ENCODE measurements at regions not wholly inside any gene's neighbourhood (a gene's known extent, or its start where the extent isn't known, plus 50 kb on each side); places are given as distances from the start of the nearest gene placed in this dataset.

GRCh38 chr2:66691031-66691965 lies 256.4 kb downstream of the MEIS1 start:
- no peak for FAIRE-seq
- no peak for DNase-seq (ENCODE audit: low spot score)

DNA sequence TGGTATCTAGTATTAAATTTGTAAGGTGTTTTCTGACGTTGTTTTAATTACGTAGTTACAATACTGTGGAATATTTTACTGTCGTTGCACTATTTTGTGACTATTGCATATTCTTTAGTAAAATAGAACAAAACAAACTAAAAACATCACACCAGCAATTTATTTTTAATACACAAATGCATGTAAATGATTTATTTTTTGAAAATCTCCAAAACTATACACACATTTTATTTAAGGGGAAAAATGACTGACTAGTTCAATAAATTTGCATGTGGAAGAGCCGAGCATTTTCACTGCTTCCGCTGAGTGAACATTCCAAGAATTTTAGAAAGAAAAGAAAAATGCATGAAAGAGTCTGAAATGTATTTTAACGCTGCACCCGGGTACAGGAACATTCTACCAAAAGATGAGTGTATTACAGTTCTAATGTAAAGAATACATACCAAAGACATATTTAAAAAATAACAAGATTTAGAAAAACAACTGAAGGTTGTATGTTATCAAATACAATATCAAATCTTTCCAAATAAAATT lies 257.7 kb downstream of the MEIS1 start:
- no peak for FAIRE-seq
- DNase-seq (ENCODE audit: low spot score): no peak

DNA sequence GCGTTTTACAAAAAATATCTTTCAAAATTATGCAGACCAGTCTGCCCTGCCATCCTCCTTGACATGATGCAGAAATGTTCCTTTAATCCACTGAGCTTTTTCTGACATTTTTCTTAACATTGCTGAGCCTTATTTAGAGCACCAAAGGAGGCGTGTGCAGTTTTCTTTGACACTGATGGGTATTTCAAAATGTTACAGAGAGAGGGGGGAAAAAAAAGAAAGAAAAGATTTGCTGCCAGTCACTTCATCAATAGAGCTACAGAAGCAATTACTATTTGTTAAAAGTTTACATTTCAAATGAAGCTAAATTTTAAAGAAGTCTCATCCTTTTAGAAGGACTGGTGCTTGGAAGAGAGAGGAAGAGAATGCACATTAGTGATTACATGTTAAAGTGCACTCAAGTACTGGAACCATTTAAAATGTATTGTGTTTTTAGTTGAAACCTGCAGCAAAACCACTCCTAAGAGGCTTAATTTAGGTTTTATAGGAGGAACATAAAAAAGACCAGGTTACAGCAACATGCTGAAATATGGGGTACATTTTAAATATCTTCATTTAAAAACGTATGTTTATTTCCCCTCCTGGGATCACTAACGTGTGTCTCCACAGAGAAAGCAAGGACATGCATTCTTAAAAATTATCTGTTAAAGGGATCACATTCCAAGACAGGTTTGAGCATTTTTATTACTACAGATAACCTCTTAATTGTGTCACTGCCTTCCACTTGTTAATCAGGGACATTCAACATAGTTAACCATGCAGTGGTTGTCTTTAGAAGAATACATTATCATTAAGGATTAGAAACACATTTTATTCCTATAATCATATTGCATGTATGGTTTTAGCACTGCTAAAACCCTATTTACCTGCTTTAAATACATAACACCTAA lies 258.4 kb downstream of the MEIS1 start:
- DNase-seq (ENCODE audit: low spot score) (no peak), FAIRE-seq (no peak)

DNA sequence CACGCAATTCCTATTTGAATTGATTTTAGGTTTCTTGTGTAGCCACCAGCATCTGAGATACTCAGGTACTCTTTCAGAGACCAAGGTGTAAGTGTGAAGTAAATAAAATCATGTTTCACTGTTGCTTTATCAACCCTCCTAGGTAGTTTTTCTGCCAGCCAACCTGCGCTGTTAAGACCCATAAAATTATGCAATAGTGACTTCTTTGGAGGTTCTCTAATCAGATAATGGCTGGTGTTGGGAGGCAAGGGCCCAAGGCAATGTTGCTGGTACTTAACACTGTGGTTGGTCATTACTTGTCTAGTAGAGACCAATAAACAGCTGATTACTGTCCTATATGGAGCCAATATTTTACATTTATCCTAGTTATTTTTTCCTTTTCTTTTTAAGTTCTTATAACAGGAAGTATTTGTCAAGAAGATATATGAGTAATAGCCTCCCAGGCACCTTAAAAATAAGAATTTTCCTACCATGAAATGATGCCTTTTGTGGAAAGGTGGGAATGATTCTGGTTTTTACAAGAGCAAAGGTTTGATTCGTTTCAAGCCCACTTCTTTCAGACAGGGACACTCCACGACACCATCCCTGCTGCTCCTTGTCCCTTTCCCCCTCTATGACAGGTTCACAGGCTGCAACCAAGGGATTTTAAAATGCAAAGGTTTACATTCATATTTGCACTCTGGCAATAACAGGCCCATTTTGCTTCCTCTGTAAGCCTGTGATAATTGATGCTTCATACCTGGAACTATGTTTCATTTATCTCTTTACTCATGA lies 259.3 kb downstream of the MEIS1 start:
- no peak for DNase-seq (ENCODE audit: low spot score)
- FAIRE-seq: no peak

- FAIRE-seq (no peak), DNase-seq (ENCODE audit: low spot score) (no peak)
These were observed 260.4 kb downstream of the MEIS1 start for GRCh38 chr2:66695226-66695735.

DNA sequence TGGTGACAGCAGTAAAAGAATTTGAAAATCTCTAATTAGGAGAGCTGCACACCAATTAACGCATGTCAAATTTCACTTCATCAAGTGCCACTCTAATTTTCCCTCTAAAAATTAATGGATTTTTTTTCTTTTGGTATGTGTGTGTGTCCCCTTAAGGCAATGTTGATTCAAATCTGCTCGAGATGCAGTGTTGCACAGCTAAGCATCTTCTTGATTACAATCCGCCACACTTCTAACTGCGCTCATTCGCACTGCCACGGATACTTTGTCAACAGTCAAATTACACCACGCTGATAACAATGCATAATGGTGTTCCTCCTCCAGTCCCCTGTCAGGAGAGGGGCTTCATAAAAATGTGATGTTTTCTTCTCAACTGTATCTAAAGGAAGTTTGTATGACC lies 261.4 kb downstream of the MEIS1 start:
- DNase-seq (ENCODE audit: low spot score): no peak
- no peak for FAIRE-seq

- no peak for DNase-seq (ENCODE audit: low spot score)
- FAIRE-seq: no peak
These were observed 262.0 kb downstream of the MEIS1 start for GRCh38 chr2:66696886-66697285.

GRCh38 chr2:66697366-66697765 lies 262.4 kb downstream of the MEIS1 start:
- FAIRE-seq: no peak
- DNase-seq (ENCODE audit: low spot score): no peak

DNA sequence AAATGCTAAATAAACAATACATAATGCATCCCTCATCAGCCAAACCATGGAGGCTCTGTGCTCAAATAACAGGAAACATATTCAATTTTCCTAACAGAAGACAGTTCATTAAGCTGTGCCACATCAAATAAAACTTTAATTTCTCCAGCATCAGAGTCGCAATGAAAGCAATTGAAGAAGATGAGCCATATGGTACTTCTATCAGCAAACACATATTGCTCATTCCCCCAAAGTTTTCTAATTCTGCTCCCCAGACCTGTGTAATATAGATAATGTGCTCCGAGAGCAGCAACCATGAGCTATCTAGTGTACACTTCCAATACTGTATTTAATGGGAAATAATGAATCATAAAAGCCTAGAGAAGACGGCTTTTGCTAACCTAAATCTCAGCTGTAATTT lies 263.2 kb downstream of the MEIS1 start:
- DNase-seq (ENCODE audit: low spot score): no peak
- FAIRE-seq: no peak

DNA sequence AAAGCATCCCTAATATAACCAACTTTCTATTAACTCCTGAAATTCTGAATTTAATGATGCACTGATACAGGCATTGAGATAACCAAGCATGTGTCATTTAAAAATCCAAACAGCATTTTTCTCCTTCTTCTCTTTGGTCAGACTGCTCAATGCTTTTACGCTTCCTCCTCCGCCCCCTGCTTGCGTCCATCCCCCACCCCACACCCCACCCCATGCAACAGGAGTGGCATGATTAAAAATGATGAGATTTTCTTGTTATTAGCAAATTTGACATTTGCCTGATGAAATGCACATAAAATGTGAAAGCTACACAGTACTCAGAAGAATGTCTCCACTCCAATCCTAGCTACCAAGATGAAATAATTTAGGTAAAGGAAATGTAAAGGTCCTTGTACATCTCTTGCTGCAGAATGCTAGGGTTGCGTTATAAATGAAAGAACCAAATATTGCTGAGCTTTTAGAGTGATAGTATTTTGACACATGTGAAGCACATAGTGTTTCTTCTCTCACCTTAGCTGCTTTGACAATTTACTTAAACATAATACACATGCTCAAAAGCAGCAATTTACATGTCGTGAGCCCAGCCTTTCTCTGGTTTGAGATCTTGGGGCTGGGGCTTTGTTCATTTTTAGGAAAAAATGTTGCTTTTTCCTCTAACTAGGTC lies 263.8 kb downstream of the MEIS1 start:
- FAIRE-seq (no peak), DNase-seq (ENCODE audit: low spot score) (no peak)

DNA sequence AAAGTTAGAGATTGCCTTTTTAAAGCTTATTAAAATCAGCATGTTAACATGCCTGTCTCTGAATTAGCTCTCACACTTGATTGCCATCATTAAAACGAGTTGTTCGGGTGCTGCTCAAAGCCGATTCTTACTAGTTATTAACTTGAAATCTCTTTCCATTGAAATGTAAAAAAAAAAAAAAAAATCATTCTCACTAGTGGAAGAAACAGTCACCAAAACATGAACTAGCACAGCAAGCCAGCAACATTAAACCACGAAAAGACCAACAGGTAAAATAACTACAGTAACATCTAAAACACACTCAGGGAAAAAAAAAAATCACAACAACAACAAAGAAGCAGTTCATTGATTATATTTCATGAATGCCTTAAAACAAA lies 264.5 kb downstream of the MEIS1 start:
- FAIRE-seq: no peak

GRCh38 chr2:66699793-66700676 lies 265.1 kb downstream of the MEIS1 start:
- no peak for DNase-seq (ENCODE audit: low spot score)
- FAIRE-seq: no peak

More for the DNA sequence above, 264.5 kb downstream of the MEIS1 start:
- DNase-seq (ENCODE audit: low spot score): no peak

- DNase-seq (ENCODE audit: low spot score) (no peak), FAIRE-seq (no peak)
These were observed 265.7 kb downstream of the MEIS1 start for GRCh38 chr2:66700677-66701066.

GRCh38 chr2:66701251-66701650 lies 266.3 kb downstream of the MEIS1 start:
- FAIRE-seq (no peak), DNase-seq (ENCODE audit: low spot score) (no peak)

DNA sequence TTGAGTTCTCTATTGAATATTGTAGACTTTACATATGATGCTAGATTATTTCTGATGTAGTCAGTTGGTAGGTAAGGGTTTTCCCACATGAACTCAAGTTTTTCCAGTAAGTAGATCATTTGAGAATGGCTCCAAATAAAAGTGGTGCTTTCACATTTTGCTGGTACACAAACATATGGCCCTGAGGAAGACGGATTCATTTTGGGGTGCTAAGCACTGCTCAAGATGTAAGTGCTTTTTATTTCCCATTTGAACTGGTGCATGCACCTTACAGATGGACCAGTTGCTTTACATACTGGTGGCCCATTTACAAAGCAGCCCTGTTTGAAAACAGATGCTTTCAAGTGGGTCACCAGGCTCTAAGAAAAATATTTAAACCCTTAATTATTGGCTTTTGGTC lies 266.7 kb downstream of the MEIS1 start:
- no peak for DNase-seq (ENCODE audit: low spot score)
- no peak for FAIRE-seq

DNA sequence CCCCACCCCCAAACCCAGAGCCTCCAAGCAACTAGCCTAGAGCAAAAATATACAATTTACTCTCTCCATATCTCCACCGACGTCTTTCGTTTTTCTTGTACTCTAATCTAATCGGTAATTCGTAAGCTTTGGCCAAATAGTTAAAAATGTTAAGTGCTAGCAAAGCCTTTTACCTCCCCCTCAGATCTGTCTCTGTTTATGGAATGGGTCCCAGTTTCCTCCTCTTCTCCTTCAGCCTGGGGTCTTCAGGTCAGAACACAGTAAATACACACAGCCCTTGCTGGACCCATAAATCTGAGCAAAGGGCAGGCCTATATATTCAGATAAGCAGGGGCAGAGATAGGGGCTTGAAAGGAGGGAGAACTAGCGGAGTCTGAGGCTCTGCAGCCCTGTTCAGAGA lies 267.4 kb downstream of the MEIS1 start:
- DNase-seq (ENCODE audit: low spot score) (no peak), FAIRE-seq (no peak)

DNA sequence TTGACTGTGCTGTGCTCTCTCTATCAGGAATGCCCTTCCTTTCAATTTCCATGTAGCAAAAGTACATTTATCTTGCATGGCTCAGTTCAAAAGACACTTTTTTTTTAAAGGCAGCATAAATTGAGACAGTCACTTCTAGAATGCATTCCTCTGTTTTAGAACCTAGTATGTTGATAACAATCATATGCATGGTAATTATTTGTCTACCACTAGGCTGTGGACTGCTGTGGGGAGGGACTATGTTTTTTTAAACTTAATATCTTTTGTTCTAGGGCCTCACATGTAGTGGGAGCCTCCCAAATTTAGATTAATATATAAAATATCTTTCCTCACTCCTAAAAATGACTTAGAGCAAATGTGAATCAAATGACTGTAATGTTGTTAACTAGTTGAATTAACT lies 269.9 kb downstream of the MEIS1 start:
- FAIRE-seq: no peak
- no peak for DNase-seq (ENCODE audit: low spot score)

DNA sequence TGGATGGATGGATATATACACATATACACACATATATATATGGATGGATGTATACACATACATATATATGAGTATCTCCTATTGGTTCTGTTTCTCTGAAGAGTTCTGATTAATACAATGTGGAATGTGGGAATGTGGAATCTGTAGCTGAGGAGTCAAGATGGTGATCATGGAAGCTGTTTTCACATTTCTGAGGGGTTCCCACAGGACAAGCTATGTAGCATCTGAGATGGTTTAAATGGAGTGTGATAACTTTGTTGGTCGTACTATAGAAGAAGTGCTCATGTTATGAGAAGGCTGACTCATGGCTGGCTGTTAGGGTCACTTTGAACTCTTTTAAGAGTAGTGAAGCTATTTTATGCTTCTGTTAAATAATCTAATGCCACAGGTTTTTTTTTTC lies 279.7 kb downstream of the MEIS1 start:
- DNase-seq (ENCODE audit: low spot score) (no peak), FAIRE-seq (no peak)

- no peak for FAIRE-seq
- no peak for DNase-seq (ENCODE audit: low spot score)
These were observed 282.4 kb downstream of the MEIS1 start for GRCh38 chr2:66717218-66717905.

All from RCC 7860 (cell line).